Heart right ventricle (tissue), 16 donors: ENCODE measurements at regions not wholly inside any gene's neighbourhood (a gene's known extent, or its start where the extent isn't known, plus 50 kb on each side); places are given as distances from the start of the nearest gene placed in this dataset.

Experiments
- ATAC-seq, 8 donors: fragments of 200-7000 bp; cut with Tn5 transposase; one replicate each; pipeline ENCODE4 v1.9.1; 2020; ENCODE audit warnings: mild to moderate bottlenecking in 8 of 8, moderate library complexity in 8 of 8, moderate number of reproducible peaks in 1 of 8
- DNase-seq, 2 donors: peaks; one replicate each; pipeline ENCODE4 v3.0.0-alpha.2; 2020
- H3K27ac ChIP-seq, 10 donors: fragments of 200-600 bp; sonication (generic) in 2 of 10; one replicate each; pipeline versions ENCODE4 v1.5.0 to v1.8.0; 2020 to 2022; ENCODE audit warnings: mild to moderate bottlenecking in 3 of 10
- H3K27me3 ChIP-seq, 7 donors: fragments of 200-600 bp; one replicate each; pipeline ENCODE4 v1.8.0; 2021 to 2022; ENCODE audit warnings: mild to moderate bottlenecking in 2 of 7
- H3K36me3 ChIP-seq, 9 donors: fragments of 200-600 bp; sonication (generic) in 1 of 9; one replicate each; pipeline versions ENCODE4 v1.5.0 to v1.8.0; 2020 to 2022; ENCODE audit warnings: mild to moderate bottlenecking in 2 of 9
- H3K4me1 ChIP-seq, 9 donors: fragments of 200-600 bp; sonication (generic) in 1 of 9; one replicate each; pipeline versions ENCODE4 v1.5.0 to v1.8.0; 2020 to 2022; ENCODE audit warnings: mild to moderate bottlenecking in 4 of 9
- H3K4me3 ChIP-seq, 10 donors: fragments of 200-600 bp; sonication (generic) in 2 of 10; one replicate each; pipeline versions ENCODE4 v1.5.0 to v1.8.0; 2020 to 2022; ENCODE audit warnings: mild to moderate bottlenecking in 7 of 10, moderate library complexity in 2 of 10
- H3K9me3 ChIP-seq, 11 donors: fragments of 200-600 bp in 10 of 11; sonication (generic) in 2 of 11; one replicate each; pipeline versions ENCODE4 v1.5.0 to v1.8.0; 2013 to 2022; ENCODE audit warnings: mild to moderate bottlenecking in 2 of 11, control low read depth in 1 of 11, moderate library complexity in 1 of 11
- CTCF ChIP-seq, 9 donors: fragments of 200-600 bp; sonication (generic) in 2 of 9; IDR thresholded peaks; one replicate each; pipeline versions ENCODE4 v1.5.0 to v1.8.0; 2021 to 2022; ENCODE audit warnings: antibody characterized with exemption in 9 of 9, mild to moderate bottlenecking in 5 of 9, moderate library complexity in 1 of 9
- WGBS, 2 donors: extraction: QIAGEN DNeasy Blood & Tissue Kit; methylation state at CpG; one replicate each; pipeline ENCODE4 v1.1.7; 2013; ENCODE audit warnings: inconsistent platforms in 1 of 2; 5-methylcytosine and 5-hydroxymethylcytosine counted together
- intact Hi-C, 10 donors: fragments of 100-400 bp; cut with DNase I; formaldehyde crosslinking; loops; one replicate each; pipeline versions ENCODE4 v1.11.1 to v1.14.2; 2022
- donor health status: Arrhythmogenic right ventricular cardiomyopathy.
- donor health status: ischemic (EF 13 %, LVEDD 7.1; RV severe dilation, severe dysfunction).
- donor health status: healthy with polysubstance abuse.
- donor health status: DM: no; HTN: yes; CAD: no.
- donor health status: DM: no; HTN: no; CAD: no.
- donor health status: ischemic (EF 25% LVEDD 6.9; RV normal size, moderate dysfunction).
- donor health status: ischemic (EF 25% LVEDD 5.7; RV mildly dilated, moderate dysfunction).
- donor health status: healthy.
- donor health status: DM: yes; HTN: yes; CAD: no.
- donor health status: Ischemic cardiomyopathy.
- donor health status: ischemic (EF 35%, LVEDD 5.7; RV mildly dilated, moderate dysfunction).
- donor health status: nonischemic (EF 11% LVEDD 7.7; RV severe dilation, severe dysfunction).
- donor health status: DM: yes; HTN: yes; CAD: no.
- donor health status: PGD.
- donor health status: ischemic (EF 29% LVEDD 5.4; RV normal size, mild dysfunction).
- donor health status: nonischemic (EF 23%, LVEDD 6.1; RV moderate dilation, normal function).

- intact Hi-C loops, result no loop called here
- H3K27me3 ChIP-seq, result peaks cover 0 to 4% (median 0%) of the 10 kb centered on the region in 7 donors
- H3K4me1 ChIP-seq, result peaks cover 0 to 8% (median 0%) of the 10 kb centered on the region in 9 donors
- H3K4me3 ChIP-seq, result no peak overlapping the region
- H3K27ac ChIP-seq, result no peak overlapping the region
- H3K36me3 ChIP-seq, result no peaks in the 10 kb centered on the region
- ATAC-seq (no peak), DNase-seq (no peak)
- peaks cover 0 to 9% (median 2%) of the 10 kb centered on the region in 11 donors for H3K9me3 ChIP-seq
- TF ChIP-seq CTCF (IDR thresholded peaks at IDR 0.05), result no peak
- 72 to 79% methylated on average over 8 of the region's 8 CpGs for WGBS, 2 donors
These were observed 87.6 kb upstream of the LINC01488 start for GRCh38 chr11:69393865-69394233.

- WGBS, 2 donors, result 77 to 81% methylated on average over 18 to 20 of the region's 20 CpGs
- H3K4me3 ChIP-seq, result no peak overlapping the region
- DNase-seq (peak; percentile 40 to 60), ATAC-seq (peak; percentile 34 to 77 (median 52))
- H3K4me1 ChIP-seq, result peaks cover 0 to 8% (median 0%) of the 10 kb centered on the region in 9 donors
- H3K36me3 ChIP-seq, result no peaks in the 10 kb centered on the region
- peaks cover 0 to 4% (median 0%) of the 10 kb centered on the region in 11 donors for H3K9me3 ChIP-seq
- peaks cover 0 to 4% (median 0%) of the 10 kb centered on the region in 7 donors for H3K27me3 ChIP-seq
- TF ChIP-seq CTCF (IDR thresholded peaks at IDR 0.05), result no peak
- H3K27ac ChIP-seq, result peak overlapping the region in 4 of 10 donors; percentile 11 to 43 (median 20)
- intact Hi-C loops, result no loop called here
These were observed 87.1 kb upstream of the LINC01488 start for GRCh38 chr11:69394234-69394868.

GRCh38 chr11:69394869-69395246 lies 86.6 kb upstream of the LINC01488 start:
- Histone ChIP-seq H3K27me3 (peaks cover 0 to 4% (median 0%) of the 10 kb centered on the region in 7 donors), H3K4me1 (peaks cover 0 to 8% (median 0%) of the 10 kb centered on the region in 9 donors), H3K27ac (peak overlapping the region in 4 of 10 donors; percentile 11 to 43 (median 20)), H3K9me3 (no peaks in the 10 kb centered on the region), H3K36me3 (no peaks in the 10 kb centered on the region), H3K4me3 (no peak overlapping the region)
- DNase-seq (no peak), ATAC-seq (peak in 1 of 8 donors; percentile 29)
- intact Hi-C loops, result no loop called here
- 69 to 70% methylated on average over 7 of the region's 7 CpGs for WGBS, 2 donors
- TF ChIP-seq CTCF (IDR thresholded peaks at IDR 0.05), result no peak

- Histone ChIP-seq H3K27ac (peak overlapping the region in 1 of 10 donors; percentile 22), H3K9me3 (peaks cover 0 to 4% (median 0%) of the 10 kb centered on the region in 11 donors), H3K4me3 (no peak overlapping the region), H3K4me1 (peaks cover 0 to 8% (median 0%) of the 10 kb centered on the region in 9 donors), H3K36me3 (no peaks in the 10 kb centered on the region), H3K27me3 (peaks cover 0 to 4% (median 0%) of the 10 kb centered on the region in 7 donors)
- intact Hi-C loops, result no loop called here
- DNase-seq (no peak), ATAC-seq (no peak)
- no peak for TF ChIP-seq CTCF (IDR thresholded peaks at IDR 0.05)
- WGBS, 2 donors, result 86 to 87% methylated on average over 8 of the region's 8 CpGs
These were observed 86.2 kb upstream of the LINC01488 start for GRCh38 chr11:69395287-69395686.
